ENCODE measurements at regions not wholly inside any gene's neighbourhood (a gene's known extent, or its start where the extent isn't known, plus 50 kb on each side); places are given as distances from the start of the nearest gene placed in this dataset.

GRCh38 chr1:81498471-81499462 lies 302.0 kb upstream of the ADGRL2 start:
- Histone ChIP-seq H3K27ac (ENCODE audit: low read depth, low read length, severe bottlenecking) (no peak overlapping the region), H3K4me1 (ENCODE audit: control insufficient read depth, insufficient read depth, low read length, poor library complexity, severe bottlenecking) (peaks cover 3% of the 10 kb centered on the region), H3K36me3 (ENCODE audit: control insufficient read depth, insufficient read depth, low read length) (no peaks in the 10 kb centered on the region), H3K9me3 (ENCODE audit: control insufficient read depth, low read length) (no peaks in the 10 kb centered on the region), H3K4me3 (ENCODE audit: extremely low read depth, insufficient read depth, low read length, poor library complexity, severe bottlenecking) (no peak overlapping the region)
- 80 to 94% methylated on average over 1 to 2 of the region's 5 CpGs for WGBS, 2 experiments (ENCODE audit: insufficient coverage in 2 of 2)

- Histone ChIP-seq H3K9me3 (ENCODE audit: control insufficient read depth, low read length) (no peaks in the 10 kb centered on the region), H3K4me1 (ENCODE audit: control insufficient read depth, insufficient read depth, low read length, poor library complexity, severe bottlenecking) (peaks cover 3% of the 10 kb centered on the region)
- WGBS, 2 experiments (ENCODE audit: insufficient coverage in 2 of 2): no CpG with 5 or more reads among the region's 2 CpGs
Observed at GRCh38 chr1:81496349-81496748, 304.4 kb upstream of the ADGRL2 start.

GRCh38 chr1:81493102-81493869 lies 307.4 kb upstream of the ADGRL2 start:
- Histone ChIP-seq H3K4me3 (ENCODE audit: extremely low read depth, insufficient read depth, low read length, poor library complexity, severe bottlenecking) (no peak overlapping the region), H3K9me3 (ENCODE audit: control insufficient read depth, low read length) (peaks cover 2% of the 10 kb centered on the region), H3K4me1 (ENCODE audit: control insufficient read depth, insufficient read depth, low read length, poor library complexity, severe bottlenecking) (peaks cover under 1% of the 10 kb centered on the region), H3K27ac (ENCODE audit: low read depth, low read length, severe bottlenecking) (no peak overlapping the region), H3K36me3 (ENCODE audit: control insufficient read depth, insufficient read depth, low read length) (no peaks in the 10 kb centered on the region)
- WGBS, 2 experiments (ENCODE audit: insufficient coverage in 2 of 2): 80 to 100% methylated on average over 1 of the region's 5 CpGs

More at GRCh38 chr1:81496349-81496748, 304.4 kb upstream of the ADGRL2 start:
- Histone ChIP-seq H3K27ac (ENCODE audit: low read depth, low read length, severe bottlenecking) (no peak overlapping the region), H3K36me3 (ENCODE audit: control insufficient read depth, insufficient read depth, low read length) (no peaks in the 10 kb centered on the region), H3K4me3 (ENCODE audit: extremely low read depth, insufficient read depth, low read length, poor library complexity, severe bottlenecking) (no peak overlapping the region)

GRCh38 chr1:81492628-81493027 lies 308.1 kb upstream of the ADGRL2 start:
- no CpG with 5 or more reads among the region's 1 CpG for WGBS, 2 experiments (ENCODE audit: insufficient coverage in 2 of 2)
- Histone ChIP-seq H3K4me3 (ENCODE audit: extremely low read depth, insufficient read depth, low read length, poor library complexity, severe bottlenecking) (no peak overlapping the region), H3K9me3 (ENCODE audit: control insufficient read depth, low read length) (peaks cover 4% of the 10 kb centered on the region), H3K27ac (ENCODE audit: low read depth, low read length, severe bottlenecking) (no peak overlapping the region), H3K4me1 (ENCODE audit: control insufficient read depth, insufficient read depth, low read length, poor library complexity, severe bottlenecking) (no peaks in the 10 kb centered on the region), H3K36me3 (ENCODE audit: control insufficient read depth, insufficient read depth, low read length) (no peaks in the 10 kb centered on the region)

GRCh38 chr1:81490614-81491013 lies 310.1 kb upstream of the ADGRL2 start:
- H3K9me3 ChIP-seq (ENCODE audit: control insufficient read depth, low read length): peaks cover 4% of the 10 kb centered on the region
- 83% methylated on average over 1 of the region's 1 CpG; no CpG with 5 or more reads in 1 of the 2 experiments for WGBS, 2 experiments (ENCODE audit: insufficient coverage in 2 of 2)

GRCh38 chr1:81489372-81489934 lies 311.3 kb upstream of the ADGRL2 start:
- Histone ChIP-seq H3K4me3 (ENCODE audit: extremely low read depth, insufficient read depth, low read length, poor library complexity, severe bottlenecking) (no peak overlapping the region), H3K36me3 (ENCODE audit: control insufficient read depth, insufficient read depth, low read length) (no peaks in the 10 kb centered on the region), H3K27ac (ENCODE audit: low read depth, low read length, severe bottlenecking) (no peak overlapping the region), H3K4me1 (ENCODE audit: control insufficient read depth, insufficient read depth, low read length, poor library complexity, severe bottlenecking) (no peaks in the 10 kb centered on the region), H3K9me3 (ENCODE audit: control insufficient read depth, low read length) (peaks cover 4% of the 10 kb centered on the region)
- WGBS, 2 experiments (ENCODE audit: insufficient coverage in 2 of 2): 100% methylated on average over 1 of the region's 1 CpG; no CpG with 5 or more reads in 1 of the 2 experiments

More at GRCh38 chr1:81490614-81491013, 310.1 kb upstream of the ADGRL2 start:
- H3K4me1 ChIP-seq (ENCODE audit: control insufficient read depth, insufficient read depth, low read length, poor library complexity, severe bottlenecking): no peaks in the 10 kb centered on the region
- no peak overlapping the region for H3K4me3 ChIP-seq (ENCODE audit: extremely low read depth, insufficient read depth, low read length, poor library complexity, severe bottlenecking)
- H3K27ac ChIP-seq (ENCODE audit: low read depth, low read length, severe bottlenecking): no peak overlapping the region
- no peaks in the 10 kb centered on the region for H3K36me3 ChIP-seq (ENCODE audit: control insufficient read depth, insufficient read depth, low read length)

GRCh38 chr1:81484284-81484683 lies 316.4 kb upstream of the ADGRL2 start:
- Histone ChIP-seq H3K36me3 (ENCODE audit: control insufficient read depth, insufficient read depth, low read length) (no peaks in the 10 kb centered on the region), H3K27ac (ENCODE audit: low read depth, low read length, severe bottlenecking) (no peak overlapping the region)
- 85% methylated on average over 2 of the region's 2 CpGs; no CpG with 5 or more reads in 1 of the 2 experiments for WGBS, 2 experiments (ENCODE audit: insufficient coverage in 2 of 2)

GRCh38 chr1:81478219-81478618 lies 322.5 kb upstream of the ADGRL2 start:
- WGBS, 2 experiments (ENCODE audit: insufficient coverage in 2 of 2): 84 to 89% methylated on average over 3 to 4 of the region's 7 CpGs

More at GRCh38 chr1:81484284-81484683, 316.4 kb upstream of the ADGRL2 start:
- H3K9me3 ChIP-seq (ENCODE audit: control insufficient read depth, low read length): peaks cover 4% of the 10 kb centered on the region
- no peak overlapping the region for H3K4me3 ChIP-seq (ENCODE audit: extremely low read depth, insufficient read depth, low read length, poor library complexity, severe bottlenecking)
- H3K4me1 ChIP-seq (ENCODE audit: control insufficient read depth, insufficient read depth, low read length, poor library complexity, severe bottlenecking): no peaks in the 10 kb centered on the region

GRCh38 chr1:81477710-81478109 lies 323.0 kb upstream of the ADGRL2 start:
- no peak overlapping the region for H3K27ac ChIP-seq (ENCODE audit: low read depth, low read length, severe bottlenecking)
- no peaks in the 10 kb centered on the region for H3K9me3 ChIP-seq (ENCODE audit: control insufficient read depth, low read length)
- no peaks in the 10 kb centered on the region for H3K4me1 ChIP-seq (ENCODE audit: control insufficient read depth, insufficient read depth, low read length, poor library complexity, severe bottlenecking)
- 63 to 71% methylated on average over 2 to 4 of the region's 5 CpGs for WGBS, 2 experiments (ENCODE audit: insufficient coverage in 2 of 2)
- H3K4me3 ChIP-seq (ENCODE audit: extremely low read depth, insufficient read depth, low read length, poor library complexity, severe bottlenecking): no peak overlapping the region
- H3K36me3 ChIP-seq (ENCODE audit: control insufficient read depth, insufficient read depth, low read length): no peaks in the 10 kb centered on the region

More at GRCh38 chr1:81478219-81478618, 322.5 kb upstream of the ADGRL2 start:
- Histone ChIP-seq H3K27ac (ENCODE audit: low read depth, low read length, severe bottlenecking) (no peak overlapping the region), H3K36me3 (ENCODE audit: control insufficient read depth, insufficient read depth, low read length) (no peaks in the 10 kb centered on the region), H3K9me3 (ENCODE audit: control insufficient read depth, low read length) (no peaks in the 10 kb centered on the region), H3K4me3 (ENCODE audit: extremely low read depth, insufficient read depth, low read length, poor library complexity, severe bottlenecking) (no peak overlapping the region), H3K4me1 (ENCODE audit: control insufficient read depth, insufficient read depth, low read length, poor library complexity, severe bottlenecking) (no peaks in the 10 kb centered on the region)

GRCh38 chr1:81472387-81472786 lies 328.3 kb upstream of the ADGRL2 start:
- WGBS, 2 experiments (ENCODE audit: insufficient coverage in 2 of 2): 80 to 94% methylated on average over 2 to 4 of the region's 6 CpGs

More at GRCh38 chr1:81472387-81472786, 328.3 kb upstream of the ADGRL2 start:
- no peaks in the 10 kb centered on the region for H3K36me3 ChIP-seq (ENCODE audit: control insufficient read depth, insufficient read depth, low read length)
- no peaks in the 10 kb centered on the region for H3K9me3 ChIP-seq (ENCODE audit: control insufficient read depth, low read length)
- H3K4me3 ChIP-seq (ENCODE audit: extremely low read depth, insufficient read depth, low read length, poor library complexity, severe bottlenecking): no peak overlapping the region
- H3K27ac ChIP-seq (ENCODE audit: low read depth, low read length, severe bottlenecking): no peak overlapping the region
- no peaks in the 10 kb centered on the region for H3K4me1 ChIP-seq (ENCODE audit: control insufficient read depth, insufficient read depth, low read length, poor library complexity, severe bottlenecking)
